ENCODE measurements at regions not wholly inside any gene's neighbourhood (a gene's known extent, or its start where the extent isn't known, plus 50 kb on each side); places are given as distances from the start of the nearest gene placed in this dataset.

- no peaks in the 10 kb centered on the region for H3K9me3 ChIP-seq (ENCODE audit: insufficient read depth, low read depth, low read length)
- peaks cover 6% of the 10 kb centered on the region for H3K4me1 ChIP-seq (ENCODE audit: insufficient read depth, low read length, poor library complexity, severe bottlenecking)
- H3K36me3 ChIP-seq (ENCODE audit: insufficient read depth, low read length): no peaks in the 10 kb centered on the region
- H3K9ac ChIP-seq (ENCODE audit: low read depth, low read length, poor library complexity, severe bottlenecking): no peak overlapping the region
- TF ChIP-seq EZH2phosphoT487 (IDR thresholded peaks at IDR 0.05; ENCODE audit: borderline replicate concordance) (no peak), CTCF (conservative IDR thresholded peaks at IDR 0.05; ENCODE audit: low read length) (0 out of 2 replicates have a peak, but pooled peaks have one; percentile 27)
- no peaks in the 10 kb centered on the region for H3K9me2 ChIP-seq (replicated peaks; ENCODE audit: low read depth, low read length)
- H4K20me1 ChIP-seq (ENCODE audit: insufficient read depth, low read length, poor library complexity, severe bottlenecking): no peaks in the 10 kb centered on the region
- H3K4me2 ChIP-seq (ENCODE audit: low read depth, low read length, poor library complexity, severe bottlenecking): no peak overlapping the region
- H3F3A ChIP-seq (ENCODE audit: low read depth): no peaks in the 10 kb centered on the region
- H3K27me3 ChIP-seq (ENCODE audit: insufficient read depth, low read length, poor library complexity, severe bottlenecking): no peaks in the 10 kb centered on the region
- H2AFZ ChIP-seq (ENCODE audit: low read length): no peak overlapping the region
- no peak overlapping the region for H3K4me3 ChIP-seq (ENCODE audit: low read length, poor library complexity, severe bottlenecking)
- H3K79me2 ChIP-seq (ENCODE audit: insufficient read depth, low read length): no peaks in the 10 kb centered on the region
Observed at GRCh38 chr9:82492274-82492673, 503.7 kb downstream of the SPATA31D1 start.

- Histone ChIP-seq H3K9me2 (replicated peaks; ENCODE audit: low read depth, low read length) (no peaks in the 10 kb centered on the region), H3K27me3 (ENCODE audit: insufficient read depth, low read length, poor library complexity, severe bottlenecking) (no peaks in the 10 kb centered on the region), H3K9ac (ENCODE audit: low read depth, low read length, poor library complexity, severe bottlenecking) (no peak overlapping the region), H2AFZ (ENCODE audit: low read length) (0 out of 2 replicates have a peak overlapping the region, but pooled peaks have one; percentile 34), H3K36me3 (ENCODE audit: insufficient read depth, low read length) (no peaks in the 10 kb centered on the region), H3K9me3 (ENCODE audit: insufficient read depth, low read depth, low read length) (no peaks in the 10 kb centered on the region), H3K79me2 (ENCODE audit: insufficient read depth, low read length) (no peaks in the 10 kb centered on the region), H4K20me1 (ENCODE audit: insufficient read depth, low read length, poor library complexity, severe bottlenecking) (no peaks in the 10 kb centered on the region), H3K4me2 (ENCODE audit: low read depth, low read length, poor library complexity, severe bottlenecking) (no peak overlapping the region), H3K4me3 (ENCODE audit: low read length, poor library complexity, severe bottlenecking) (no peak overlapping the region), H3K4me1 (ENCODE audit: insufficient read depth, low read length, poor library complexity, severe bottlenecking) (no peaks in the 10 kb centered on the region), H3F3A (ENCODE audit: low read depth) (no peaks in the 10 kb centered on the region)
- TF ChIP-seq CTCF (conservative IDR thresholded peaks at IDR 0.05; ENCODE audit: low read length) (no peak), EZH2phosphoT487 (IDR thresholded peaks at IDR 0.05; ENCODE audit: borderline replicate concordance) (no peak)
Observed at GRCh38 chr9:82495884-82496777, 507.6 kb downstream of the SPATA31D1 start.

GRCh38 chr9:82498541-82499317, 510.2 kb downstream of the SPATA31D1 start:
- Histone ChIP-seq H3K4me1 (ENCODE audit: insufficient read depth, low read length, poor library complexity, severe bottlenecking) (no peaks in the 10 kb centered on the region), H3K79me2 (ENCODE audit: insufficient read depth, low read length) (no peaks in the 10 kb centered on the region), H3K36me3 (ENCODE audit: insufficient read depth, low read length) (no peaks in the 10 kb centered on the region), H3F3A (ENCODE audit: low read depth) (no peaks in the 10 kb centered on the region), H4K20me1 (ENCODE audit: insufficient read depth, low read length, poor library complexity, severe bottlenecking) (no peaks in the 10 kb centered on the region), H2AFZ (ENCODE audit: low read length) (no peak overlapping the region), H3K9ac (ENCODE audit: low read depth, low read length, poor library complexity, severe bottlenecking) (no peak overlapping the region), H3K4me2 (ENCODE audit: low read depth, low read length, poor library complexity, severe bottlenecking) (no peak overlapping the region), H3K4me3 (ENCODE audit: low read length, poor library complexity, severe bottlenecking) (no peak overlapping the region), H3K9me3 (ENCODE audit: insufficient read depth, low read depth, low read length) (no peaks in the 10 kb centered on the region), H3K27me3 (ENCODE audit: insufficient read depth, low read length, poor library complexity, severe bottlenecking) (no peaks in the 10 kb centered on the region), H3K9me2 (replicated peaks; ENCODE audit: low read depth, low read length) (no peaks in the 10 kb centered on the region)
- no peak for TF ChIP-seq EZH2phosphoT487 (IDR thresholded peaks at IDR 0.05; ENCODE audit: borderline replicate concordance)
- TF ChIP-seq CTCF (conservative IDR thresholded peaks at IDR 0.05; ENCODE audit: low read length): no peak

All from Loucy (cell line).